Lower lobe of right lung (tissue), 2 donors: ENCODE measurements at regions not wholly inside any gene's neighbourhood (a gene's known extent, or its start where the extent isn't known, plus 50 kb on each side); places are given as distances from the start of the nearest gene placed in this dataset.

ENCODE experiments used
- ATAC-seq, 2 donors: fragments of 200-7000 bp; cut with Tn5 transposase; one replicate each; pipeline ENCODE4 v1.9.1; 2020 to 2022; ENCODE audit warnings: mild to moderate bottlenecking in 2 of 2, moderate library complexity in 2 of 2
- DNase-seq: peaks from one replicate; pipeline ENCODE4 v3.0.0-alpha.2; 2020
- H3K27ac ChIP-seq: fragments of 200-600 bp; one replicate; pipeline ENCODE4 v1.8.0; 2022
- H3K27me3 ChIP-seq: fragments of 200-600 bp; one replicate; pipeline ENCODE4 v1.8.0; 2022; ENCODE audit warnings: low read depth
- H3K36me3 ChIP-seq: fragments of 200-600 bp; one replicate; pipeline ENCODE4 v1.8.0; 2022; ENCODE audit warnings: mild to moderate bottlenecking
- H3K4me1 ChIP-seq: fragments of 200-600 bp; one replicate; pipeline ENCODE4 v1.8.0; 2022
- H3K4me3 ChIP-seq: fragments of 200-600 bp; one replicate; pipeline ENCODE4 v1.8.0; 2022; ENCODE audit warnings: mild to moderate bottlenecking
- H3K9me3 ChIP-seq: fragments of 200-600 bp; one replicate; pipeline ENCODE4 v1.8.0; 2022
- intact Hi-C: fragments of 100-400 bp; cut with DNase I; formaldehyde crosslinking; loops from one replicate; pipeline ENCODE4 v1.11.0; 2022
- TF ChIP-seq, protein P1 (sequence below): fragments of 200-600 bp; IDR thresholded peaks from one replicate; pipeline ENCODE4 v1.8.0; 2022; ENCODE audit warnings: antibody characterized with exemption, mild to moderate bottlenecking
- donor health status: DM: no; HTN: yes; CAD: no; lungs with severe emphysema.

DNA sequence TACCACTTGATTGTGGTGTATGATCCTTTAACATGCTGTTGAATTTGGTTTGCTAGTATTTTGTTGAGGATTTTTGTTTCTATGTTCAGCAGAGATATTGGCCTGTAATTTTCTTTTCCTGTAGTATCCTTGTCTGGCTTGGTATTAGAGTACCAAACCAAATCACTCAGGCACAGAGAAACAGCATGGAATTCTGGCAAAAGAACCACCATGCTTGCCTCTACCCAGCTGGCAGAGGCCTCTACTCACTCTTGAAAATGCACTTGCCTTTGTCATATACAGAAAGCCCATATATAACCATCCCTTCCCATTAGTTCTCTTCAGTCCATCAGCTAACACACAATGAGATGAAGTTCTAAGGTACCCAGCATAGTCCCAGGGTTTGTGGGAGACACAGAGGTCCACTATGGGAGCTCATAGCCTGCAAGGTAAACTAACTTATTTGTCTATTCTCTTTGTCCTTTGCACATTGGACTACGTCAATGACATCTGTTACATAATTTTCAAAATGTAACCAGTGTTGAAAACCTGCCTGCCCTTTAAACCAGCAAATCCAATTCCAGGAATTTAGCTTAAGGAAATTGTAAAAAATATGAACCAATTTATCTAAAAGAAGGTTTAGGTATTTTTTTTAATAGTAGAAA, 82.1 kb upstream of the POMGNT2 start:
- no peaks in the 10 kb centered on the region for H3K36me3 ChIP-seq
- TF ChIP-seq, protein P1, sequence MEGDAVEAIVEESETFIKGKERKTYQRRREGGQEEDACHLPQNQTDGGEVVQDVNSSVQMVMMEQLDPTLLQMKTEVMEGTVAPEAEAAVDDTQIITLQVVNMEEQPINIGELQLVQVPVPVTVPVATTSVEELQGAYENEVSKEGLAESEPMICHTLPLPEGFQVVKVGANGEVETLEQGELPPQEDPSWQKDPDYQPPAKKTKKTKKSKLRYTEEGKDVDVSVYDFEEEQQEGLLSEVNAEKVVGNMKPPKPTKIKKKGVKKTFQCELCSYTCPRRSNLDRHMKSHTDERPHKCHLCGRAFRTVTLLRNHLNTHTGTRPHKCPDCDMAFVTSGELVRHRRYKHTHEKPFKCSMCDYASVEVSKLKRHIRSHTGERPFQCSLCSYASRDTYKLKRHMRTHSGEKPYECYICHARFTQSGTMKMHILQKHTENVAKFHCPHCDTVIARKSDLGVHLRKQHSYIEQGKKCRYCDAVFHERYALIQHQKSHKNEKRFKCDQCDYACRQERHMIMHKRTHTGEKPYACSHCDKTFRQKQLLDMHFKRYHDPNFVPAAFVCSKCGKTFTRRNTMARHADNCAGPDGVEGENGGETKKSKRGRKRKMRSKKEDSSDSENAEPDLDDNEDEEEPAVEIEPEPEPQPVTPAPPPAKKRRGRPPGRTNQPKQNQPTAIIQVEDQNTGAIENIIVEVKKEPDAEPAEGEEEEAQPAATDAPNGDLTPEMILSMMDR: no peak
- no peak overlapping the region for H3K27ac ChIP-seq
- no peak overlapping the region for H3K4me3 ChIP-seq
- no peak for ATAC-seq
- no peaks in the 10 kb centered on the region for H3K27me3 ChIP-seq
- no peaks in the 10 kb centered on the region for H3K9me3 ChIP-seq
- H3K4me1 ChIP-seq: no peaks in the 10 kb centered on the region
- intact Hi-C loops: no loop called here
- DNase-seq: no peak

- Histone ChIP-seq H3K4me3 (no peak overlapping the region), H3K36me3 (no peaks in the 10 kb centered on the region), H3K9me3 (no peaks in the 10 kb centered on the region), H3K27ac (peak overlapping the region; percentile 2), H3K27me3 (no peaks in the 10 kb centered on the region), H3K4me1 (peaks cover 8% of the 10 kb centered on the region)
- intact Hi-C loops: no loop called here
- DNase-seq: no peak
- TF ChIP-seq, protein P1: no peak
- ATAC-seq: no peak
Measured at GRCh38 chr3:43185983-43186314, 80.1 kb upstream of the POMGNT2 start.

- ATAC-seq: no peak
- H3K27ac ChIP-seq: peak overlapping the region; percentile 2
Measured at GRCh38 chr3:43185274-43185982, 79.5 kb upstream of the POMGNT2 start.

DNA sequence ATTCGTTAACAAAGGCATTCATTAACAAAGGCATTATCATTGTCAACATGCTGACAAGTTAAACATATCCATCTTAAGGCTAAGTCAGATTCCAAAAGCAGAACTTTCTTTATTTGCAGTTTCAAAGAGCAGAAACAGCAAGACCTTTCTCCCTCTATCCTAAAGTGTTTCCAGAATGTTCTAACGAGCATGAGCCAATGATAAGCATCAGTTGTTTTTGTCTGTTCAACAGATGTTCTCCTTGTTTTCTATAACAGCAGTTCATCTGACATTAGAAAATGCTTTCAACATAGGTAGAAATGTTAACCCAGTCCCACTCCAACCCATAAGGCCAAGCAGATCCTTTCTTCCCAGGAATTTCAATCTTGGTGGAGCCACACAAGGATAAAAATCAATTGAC, 77.6 kb upstream of the POMGNT2 start:
- no peaks in the 10 kb centered on the region for H3K9me3 ChIP-seq
- TF ChIP-seq, protein P1: no peak
- no peak for ATAC-seq
- peaks cover 33% of the 10 kb centered on the region for H3K4me1 ChIP-seq
- no peaks in the 10 kb centered on the region for H3K36me3 ChIP-seq
- H3K27me3 ChIP-seq: no peaks in the 10 kb centered on the region
- H3K4me3 ChIP-seq: no peak overlapping the region
- intact Hi-C loops: no loop called here
- H3K27ac ChIP-seq: no peak overlapping the region
- no peak for DNase-seq

More at GRCh38 chr3:43185274-43185982, 79.5 kb upstream of the POMGNT2 start:
- TF ChIP-seq, protein P1: no peak
- H3K9me3 ChIP-seq: no peaks in the 10 kb centered on the region
- H3K27me3 ChIP-seq: no peaks in the 10 kb centered on the region
- no peak overlapping the region for H3K4me3 ChIP-seq
- H3K36me3 ChIP-seq: no peaks in the 10 kb centered on the region
- DNase-seq: no peak
- peaks cover 13% of the 10 kb centered on the region for H3K4me1 ChIP-seq
- intact Hi-C loops: no loop called here

GRCh38 chr3:43181202-43181821, 75.4 kb upstream of the POMGNT2 start:
- H3K4me1 ChIP-seq: peaks cover 45% of the 10 kb centered on the region
- H3K4me3 ChIP-seq: no peak overlapping the region
- H3K36me3 ChIP-seq: no peaks in the 10 kb centered on the region
- no peak overlapping the region for H3K27ac ChIP-seq
- DNase-seq: no peak
- no peak for ATAC-seq
- no peaks in the 10 kb centered on the region for H3K9me3 ChIP-seq
- H3K27me3 ChIP-seq: no peaks in the 10 kb centered on the region
- intact Hi-C loops: no loop called here
- TF ChIP-seq, protein P1: no peak
